IMR-90 (cell line): ENCODE measurements at regions not wholly inside any gene's neighbourhood (a gene's known extent, or its start where the extent isn't known, plus 50 kb on each side); places are given as distances from the start of the nearest gene placed in this dataset.

Experiments
- ATAC-seq: fragments of 200-7000 bp; cut with Tn5 transposase; 2 replicates; pipeline ENCODE4 v1.9.1; 2020; ENCODE audit warnings: low read depth, mild to moderate bottlenecking, moderate library complexity
- BruUV-seq: library from RNA; stranded (reverse); fragments of 400-500 nt; replicated peaks from 2 replicates; lab custom pipeline; 2021; lab: Mats Ljungman, UMichigan
- CTCF ChIA-PET: fragments of 300-600 bp; formaldehyde crosslinking; extraction: SDS; loops from one replicate; lab custom pipeline; 2021; ENCODE audit warnings: antibody characterized with exemption; lab: Yijun Ruan, JAX
- POLR2A ChIA-PET: fragments of 300-600 bp; sonication (Branson Sonifier 250); formaldehyde crosslinking; loops from one replicate; lab custom pipeline; 2022; ENCODE audit warnings: antibody characterized with exemption; ENCODE audit not compliant: unreplicated experiment; lab: Charles Lee
- DNase-seq: peaks from one replicate; pipeline ENCODE4 v3.0.0; 2013
- H2AFZ ChIP-seq: replicated peaks from 2 replicates; pipeline ENCODE3; 2013; ENCODE audit warnings: low read length, mild to moderate bottlenecking; ENCODE audit not compliant: poor library complexity
- H2AK5ac ChIP-seq: 2 replicates; pipeline ENCODE4 v1.6.1; 2013; ENCODE audit warnings: low read depth, low read length, inconsistent platforms
- H2AK9ac ChIP-seq: replicated peaks from 2 replicates; pipeline ENCODE3; 2013; ENCODE audit warnings: mild to moderate bottlenecking, low read depth, low read length, moderate library complexity; ENCODE audit not compliant: poor library complexity
- H2BK120ac ChIP-seq: 2 replicates; pipeline ENCODE4 v1.6.1; 2013; ENCODE audit warnings: low read depth, low read length, inconsistent platforms
- H2BK15ac ChIP-seq: 3 replicates; pipeline ENCODE4 v1.6.1; 2013; ENCODE audit warnings: low read depth, low read length, inconsistent platforms
- H2BK20ac ChIP-seq: 2 replicates; pipeline ENCODE4 v1.6.1; 2013; ENCODE audit warnings: low read depth, mild to moderate bottlenecking, inconsistent platforms, low read length, moderate library complexity
- H2BK5ac ChIP-seq: 2 replicates; pipeline ENCODE4 v1.6.1; 2013; ENCODE audit warnings: mild to moderate bottlenecking, low read depth, low read length, inconsistent platforms; ENCODE audit not compliant: poor library complexity, severe bottlenecking
- H3K14ac ChIP-seq: replicated peaks from 2 replicates; pipeline ENCODE4 v1.6.1; 2013; ENCODE audit warnings: low read depth, low read length, inconsistent platforms
- H3K18ac ChIP-seq: 2 replicates; pipeline ENCODE4 v1.6.1; 2013; ENCODE audit warnings: low read depth, low read length, control low read depth
- H3K23ac ChIP-seq: 2 replicates; pipeline ENCODE4 v1.6.1; 2013; ENCODE audit warnings: low read depth, low read length, inconsistent platforms
- H3K27ac ChIP-seq: 2 replicates; pipeline ENCODE4 v1.5.1; 2013; ENCODE audit warnings: mild to moderate bottlenecking, control low read depth, low read length; ENCODE audit not compliant: insufficient read depth
- H3K27me3 ChIP-seq: 2 replicates; pipeline ENCODE4 v1.6.1; 2013; ENCODE audit warnings: low read length; ENCODE audit not compliant: control insufficient read depth, insufficient read depth
- H3K36me3 ChIP-seq: 2 replicates; pipeline ENCODE4 v1.6.1; 2013; ENCODE audit warnings: low read length, mixed read lengths; ENCODE audit not compliant: control insufficient read depth, insufficient read depth
- H3K4ac ChIP-seq: 2 replicates; pipeline ENCODE4 v1.6.1; 2013; ENCODE audit warnings: low read depth, low read length, inconsistent platforms
- H3K4me1 ChIP-seq: 2 replicates; pipeline ENCODE4 v1.6.1; 2013; ENCODE audit warnings: low read length, mixed read lengths; ENCODE audit not compliant: control insufficient read depth, insufficient read depth
- H3K4me2 ChIP-seq: 2 replicates; pipeline ENCODE4 v1.6.1; 2013; ENCODE audit warnings: low read depth, mild to moderate bottlenecking, control low read depth, low read length, moderate library complexity
- H3K4me3 ChIP-seq: 2 replicates; pipeline ENCODE4 v1.5.1; 2013; ENCODE audit warnings: low read depth, mild to moderate bottlenecking, control low read depth, low read length, moderate library complexity; ENCODE audit not compliant: insufficient read depth
- H3K56ac ChIP-seq: 2 replicates; pipeline ENCODE4 v1.6.1; 2013; ENCODE audit warnings: low read length, inconsistent platforms; ENCODE audit not compliant: insufficient read depth; ENCODE audit errors: extremely low read depth
- H3K79me1 ChIP-seq, 2 experiments: 2 replicates each; pipeline ENCODE4 v1.6.1; 2013; ENCODE audit warnings: low read length in 2 of 2, inconsistent platforms in 1 of 2, low read depth in 1 of 2
- H3K9ac ChIP-seq: 2 replicates; pipeline ENCODE4 v1.6.1; 2013; ENCODE audit warnings: low read depth, low read length, control low read depth
- H3K9me1 ChIP-seq: 2 replicates; pipeline ENCODE4 v1.6.1; 2013; ENCODE audit warnings: low read length, inconsistent platforms; ENCODE audit not compliant: insufficient read depth
- H3K9me3 ChIP-seq: 2 replicates; pipeline ENCODE4 v1.6.1; 2013; ENCODE audit warnings: low read length; ENCODE audit not compliant: control insufficient read depth, insufficient read depth
- H4K20me1 ChIP-seq: 2 replicates; pipeline ENCODE4 v1.6.1; 2013; ENCODE audit warnings: low read length, inconsistent platforms; ENCODE audit not compliant: insufficient read depth
- H4K5ac ChIP-seq: 2 replicates; pipeline ENCODE4 v1.6.1; 2013; ENCODE audit warnings: mild to moderate bottlenecking, low read depth, low read length, control low read depth
- H4K8ac ChIP-seq, 2 experiments: 2 replicates each; pipeline ENCODE4 v1.6.1; 2013; ENCODE audit warnings: low read depth in 2 of 2, low read length in 2 of 2, control low read depth in 1 of 2, inconsistent platforms in 1 of 2
- H4K91ac ChIP-seq: 2 replicates; pipeline ENCODE4 v1.6.1; 2013; ENCODE audit warnings: low read depth, low read length, inconsistent platforms; ENCODE audit not compliant: insufficient read depth
- BHLHE40 ChIP-seq: fragments of 150-350 bp; IDR thresholded peaks from 2 replicates; pipeline ENCODE4 v1.6.1; 2016; ENCODE audit warnings: mild to moderate bottlenecking, low read depth, low read length
- CEBPB ChIP-seq: IDR thresholded peaks from 2 replicates; pipeline ENCODE4 v1.6.1; 2012; ENCODE audit warnings: low read depth, low read length, improper control_type of control experiment
- CHD1 ChIP-seq: IDR thresholded peaks from 2 replicates; pipeline ENCODE4 v1.6.1; 2012; ENCODE audit warnings: low read depth, low read length, improper control_type of control experiment
- FOS ChIP-seq: fragments of 150-350 bp; IDR thresholded peaks from 2 replicates; pipeline ENCODE4 v1.6.1; 2016; ENCODE audit warnings: low read depth, low read length
- MAFK ChIP-seq: IDR thresholded peaks from 2 replicates; pipeline ENCODE4 v1.6.1; 2012; ENCODE audit warnings: low read depth, low read length, improper control_type of control experiment
- MAZ ChIP-seq: IDR thresholded peaks from 2 replicates; pipeline ENCODE4 v1.6.1; 2012; ENCODE audit warnings: low read depth, mild to moderate bottlenecking, low read length, improper control_type of control experiment, moderate library complexity, borderline replicate concordance
- MXI1 ChIP-seq: IDR thresholded peaks from 2 replicates; pipeline ENCODE4 v1.6.1; 2012; ENCODE audit warnings: low read depth, mild to moderate bottlenecking, low read length, moderate library complexity, borderline replicate concordance
- NFE2L2 ChIP-seq: fragments of 150-350 bp; IDR thresholded peaks from 2 replicates; pipeline ENCODE4 v1.6.1; 2016; ENCODE audit warnings: low read depth, mild to moderate bottlenecking, low read length
- POLR2A ChIP-seq: IDR thresholded peaks from 2 replicates; pipeline ENCODE4 v1.6.1; 2012; ENCODE audit warnings: mild to moderate bottlenecking, low read depth, low read length
- RAD21 ChIP-seq: IDR thresholded peaks from 2 replicates; pipeline ENCODE4 v1.6.1; 2012; ENCODE audit warnings: low read length, improper control_type of control experiment
- RCOR1 ChIP-seq: IDR thresholded peaks from 2 replicates; pipeline ENCODE4 v1.6.1; 2012; ENCODE audit warnings: mild to moderate bottlenecking, low read length, improper control_type of control experiment; ENCODE audit not compliant: insufficient replicate concordance
- RFX5 ChIP-seq: IDR thresholded peaks from 2 replicates; pipeline ENCODE4 v1.8.0; 2012; ENCODE audit warnings: low read depth, mild to moderate bottlenecking, low read length, moderate library complexity
- SMC3 ChIP-seq: fragments of 150-350 bp; IDR thresholded peaks from 2 replicates; pipeline ENCODE4 v1.6.1; 2016; ENCODE audit warnings: low read depth, mild to moderate bottlenecking, antibody characterized with exemption, low read length, moderate library complexity
- WGBS, 2 experiments: methylation state at CpG; one replicate each; pipeline versions ENCODE4 v1.1.5 to v1.1.7; 2013; ENCODE audit warnings: missing lambda C conversion rate in 2 of 2; ENCODE audit not compliant: insufficient read length in 1 of 2; ENCODE audit errors: extremely low coverage in 2 of 2; 5-methylcytosine and 5-hydroxymethylcytosine counted together
- dilution Hi-C: fragments of 300-500 bp; cut with HindIII; formaldehyde crosslinking; loops from one replicate; pipeline ENCODE4 v1.14.3; 2018; ENCODE audit warnings: low sequenced_read_pairs; ENCODE audit not compliant: unreplicated experiment
- in situ Hi-C: fragments of 300-500 bp; cut with MboI; formaldehyde crosslinking; loops from 3 replicates; pipeline ENCODE4 v1.14.3; 2019; ENCODE audit warnings: low sequenced_read_pairs, inconsistent platforms, mixed read lengths
- intact Hi-C: fragments of 100-400 bp; cut with micrococcal nuclease; formaldehyde crosslinking; loops from 2 replicates; pipeline ENCODE4 v1.10.0; 2022
- TF ChIP-seq, protein P1 (sequence below): conservative IDR thresholded peaks from 2 replicates; pipeline ENCODE4 v1.5.1; 2012; ENCODE audit warnings: mild to moderate bottlenecking, low read depth, low read length, improper control_type of control experiment
- TF ChIP-seq, protein P2 (sequence below): fragments of 150-350 bp; IDR thresholded peaks from 2 replicates; pipeline ENCODE4 v1.6.1; 2016; ENCODE audit warnings: low read depth, mild to moderate bottlenecking, low read length, moderate library complexity, borderline replicate concordance
- TF ChIP-seq, protein P3 (sequence below): fragments of 150-350 bp; IDR thresholded peaks from 2 replicates; pipeline ENCODE4 v1.6.1; 2017; ENCODE audit warnings: mild to moderate bottlenecking, antibody characterized with exemption, low read length, low read depth

DNA sequence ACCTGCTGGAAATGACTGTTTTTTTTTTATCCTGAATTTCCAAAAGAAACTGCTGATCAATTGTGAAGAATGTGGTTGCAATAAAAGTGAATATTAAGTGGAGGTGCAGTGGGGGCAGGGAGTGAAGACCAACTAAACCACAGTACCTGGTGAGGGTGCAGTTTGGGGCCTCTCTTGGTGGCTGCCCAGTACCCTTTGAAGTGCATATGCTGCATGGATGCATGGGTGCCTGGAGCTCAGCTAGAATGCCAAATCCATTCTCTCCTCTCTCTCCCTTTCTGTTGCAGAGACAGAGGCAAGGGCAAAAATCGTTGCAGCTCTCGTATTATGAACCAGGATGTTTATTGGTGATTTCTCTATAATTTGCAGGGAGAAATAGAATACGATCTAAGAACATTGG lies 420.5 kb upstream of the ONECUT1 start:
- no peak overlapping the region for H2AK5ac ChIP-seq
- no peaks in the 10 kb centered on the region for H3K79me1 ChIP-seq
- no peak overlapping the region for H2BK15ac ChIP-seq
- H2AK9ac ChIP-seq = no peak overlapping the region
- H3K4ac ChIP-seq = no peak overlapping the region
- H3K14ac ChIP-seq = no peak overlapping the region
- DNase-seq (no peak), ATAC-seq (no peak)
- no TSS peak for BruUV-seq
- no peak overlapping the region for H4K91ac ChIP-seq
- no peak overlapping the region for H3K18ac ChIP-seq
- H4K5ac ChIP-seq = no peak overlapping the region
- H4K8ac ChIP-seq = no peak overlapping the region
- H3K4me3 ChIP-seq = no peak overlapping the region
- in situ Hi-C loops (no loop called here), dilution Hi-C loops (no loop called here), intact Hi-C loops (no loop called here)
- peaks cover 5% of the 10 kb centered on the region for H3K9me3 ChIP-seq
- no peak overlapping the region for H3K27ac ChIP-seq
- H2BK120ac ChIP-seq = no peak overlapping the region
- ChIA-PET POLR2A (no interaction called here), CTCF (no interaction called here)
- no peak overlapping the region for H3K9ac ChIP-seq
- H2AFZ ChIP-seq = no peak overlapping the region
- no CpG with 5 or more reads among the region's 3 CpGs for WGBS, 2 experiments
- no peak overlapping the region for H3K56ac ChIP-seq
- H2BK5ac ChIP-seq = no peak overlapping the region
- no peak overlapping the region for H3K4me2 ChIP-seq
- no peak overlapping the region for H2BK20ac ChIP-seq
- H3K23ac ChIP-seq = no peak overlapping the region
- no peaks in the 10 kb centered on the region for H3K9me1 ChIP-seq
- H4K20me1 ChIP-seq = no peaks in the 10 kb centered on the region
- H3K27me3 ChIP-seq = no peaks in the 10 kb centered on the region
- TF ChIP-seq RCOR1 (no peak), MAFK (no peak), MXI1 (no peak), MAZ (no peak), CHD1 (no peak), FOS (no peak), RAD21 (no peak), NFE2L2 (no peak), CEBPB (no peak), RFX5 (no peak), SMC3 (no peak), POLR2A (no peak), BHLHE40 (no peak)
- TF ChIP-seq, protein P1, sequence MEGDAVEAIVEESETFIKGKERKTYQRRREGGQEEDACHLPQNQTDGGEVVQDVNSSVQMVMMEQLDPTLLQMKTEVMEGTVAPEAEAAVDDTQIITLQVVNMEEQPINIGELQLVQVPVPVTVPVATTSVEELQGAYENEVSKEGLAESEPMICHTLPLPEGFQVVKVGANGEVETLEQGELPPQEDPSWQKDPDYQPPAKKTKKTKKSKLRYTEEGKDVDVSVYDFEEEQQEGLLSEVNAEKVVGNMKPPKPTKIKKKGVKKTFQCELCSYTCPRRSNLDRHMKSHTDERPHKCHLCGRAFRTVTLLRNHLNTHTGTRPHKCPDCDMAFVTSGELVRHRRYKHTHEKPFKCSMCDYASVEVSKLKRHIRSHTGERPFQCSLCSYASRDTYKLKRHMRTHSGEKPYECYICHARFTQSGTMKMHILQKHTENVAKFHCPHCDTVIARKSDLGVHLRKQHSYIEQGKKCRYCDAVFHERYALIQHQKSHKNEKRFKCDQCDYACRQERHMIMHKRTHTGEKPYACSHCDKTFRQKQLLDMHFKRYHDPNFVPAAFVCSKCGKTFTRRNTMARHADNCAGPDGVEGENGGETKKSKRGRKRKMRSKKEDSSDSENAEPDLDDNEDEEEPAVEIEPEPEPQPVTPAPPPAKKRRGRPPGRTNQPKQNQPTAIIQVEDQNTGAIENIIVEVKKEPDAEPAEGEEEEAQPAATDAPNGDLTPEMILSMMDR = no peak
- TF ChIP-seq, protein P2, sequence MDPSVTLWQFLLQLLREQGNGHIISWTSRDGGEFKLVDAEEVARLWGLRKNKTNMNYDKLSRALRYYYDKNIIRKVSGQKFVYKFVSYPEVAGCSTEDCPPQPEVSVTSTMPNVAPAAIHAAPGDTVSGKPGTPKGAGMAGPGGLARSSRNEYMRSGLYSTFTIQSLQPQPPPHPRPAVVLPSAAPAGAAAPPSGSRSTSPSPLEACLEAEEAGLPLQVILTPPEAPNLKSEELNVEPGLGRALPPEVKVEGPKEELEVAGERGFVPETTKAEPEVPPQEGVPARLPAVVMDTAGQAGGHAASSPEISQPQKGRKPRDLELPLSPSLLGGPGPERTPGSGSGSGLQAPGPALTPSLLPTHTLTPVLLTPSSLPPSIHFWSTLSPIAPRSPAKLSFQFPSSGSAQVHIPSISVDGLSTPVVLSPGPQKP = no peak
- TF ChIP-seq, protein P3, sequence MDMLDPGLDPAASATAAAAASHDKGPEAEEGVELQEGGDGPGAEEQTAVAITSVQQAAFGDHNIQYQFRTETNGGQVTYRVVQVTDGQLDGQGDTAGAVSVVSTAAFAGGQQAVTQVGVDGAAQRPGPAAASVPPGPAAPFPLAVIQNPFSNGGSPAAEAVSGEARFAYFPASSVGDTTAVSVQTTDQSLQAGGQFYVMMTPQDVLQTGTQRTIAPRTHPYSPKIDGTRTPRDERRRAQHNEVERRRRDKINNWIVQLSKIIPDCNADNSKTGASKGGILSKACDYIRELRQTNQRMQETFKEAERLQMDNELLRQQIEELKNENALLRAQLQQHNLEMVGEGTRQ = no peak
- H3K4me1 ChIP-seq = no peaks in the 10 kb centered on the region
- H3K36me3 ChIP-seq = no peaks in the 10 kb centered on the region
